K562 (cell line): ENCODE measurements at regions not wholly inside any gene's neighbourhood (a gene's known extent, or its start where the extent isn't known, plus 50 kb on each side); places are given as distances from the start of the nearest gene placed in this dataset.

Experiments used
- ATAC-seq: fragments of 200-7000 bp; cut with Tn5 transposase; 3 replicates; pipeline ENCODE4 v1.9.1; 2020; ENCODE audit warnings: moderate library complexity
- BruUV-seq: library from RNA; stranded (reverse); fragments of 400-500 nt; replicated peaks from 2 replicates; lab custom pipeline; 2021; lab: Mats Ljungman, UMichigan
- CTCF ChIA-PET: fragments of 300-600 bp; formaldehyde crosslinking; extraction: SDS; loops from one replicate; lab custom pipeline; 2021; ENCODE audit warnings: low intra/inter-chr PET ratio; lab: Yijun Ruan, JAX
- POLR2A ChIA-PET: fragments of 300-600, 350-650 bp; sonication (Branson Sonifier 250); formaldehyde crosslinking; extraction: SDS; loops from one replicate; lab custom pipeline; 2021; ENCODE audit warnings: antibody characterized with exemption, inconsistent platforms; lab: Yijun Ruan, JAX
- DNase-seq, 4 experiments: peaks; one replicate each; pipeline versions ENCODE4 v3.0.0 to v3.0.0-alpha.2; 2011 to 2018; ENCODE audit warnings: low spot score in 3 of 4, mixed read lengths in 3 of 4; ENCODE audit errors: extremely low read depth in 1 of 4
- FAIRE-seq: peaks from 2 replicates; lab custom pipeline; 2011; peaks lifted over from hg19 to GRCh38; lab: Jason Lieb, UNC
- H2AFZ ChIP-seq: 2 replicates; pipeline ENCODE4 v1.6.0; 2011; ENCODE audit warnings: low read depth, low read length, control low read depth, inconsistent platforms
- H3K27ac ChIP-seq: fragments of 200-600 bp; 3 replicates; pipeline ENCODE4 v1.8.0; 2011; ENCODE audit warnings: low read depth, mild to moderate bottlenecking, control low read depth, inconsistent platforms, low read length, moderate library complexity, mixed read lengths; ENCODE audit errors: extremely low read depth
- H3K27me3 ChIP-seq, 2 experiments: fragments of 300-600 bp in 1 of 2; 2 replicates in 1 of 2; 3 replicates in 1 of 2; pipeline versions ENCODE4 v1.6.0 to v1.8.0; 2011; ENCODE audit warnings: inconsistent platforms in 2 of 2, low read length in 2 of 2, mild to moderate bottlenecking in 1 of 2, mixed read lengths in 1 of 2, moderate library complexity in 1 of 2; ENCODE audit not compliant: control insufficient read depth in 2 of 2, insufficient read depth in 2 of 2
- H3K36me3 ChIP-seq: fragments of 300-600 bp; 3 replicates; pipeline ENCODE4 v1.8.0; 2011; ENCODE audit warnings: mild to moderate bottlenecking, low read length, inconsistent platforms; ENCODE audit not compliant: control insufficient read depth, insufficient read depth
- H3K4me1 ChIP-seq, 2 experiments: fragments of 200-600 bp in 1 of 2; replicated peaks in 1 of 2; 2 replicates in 1 of 2; 3 replicates in 1 of 2; pipeline versions ENCODE4 v1.5.1 to v1.8.0; 2011; ENCODE audit warnings: inconsistent platforms in 2 of 2, low read length in 2 of 2, mild to moderate bottlenecking in 1 of 2, mixed read lengths in 1 of 2, moderate library complexity in 1 of 2; ENCODE audit not compliant: control insufficient read depth in 2 of 2, insufficient read depth in 2 of 2
- H3K4me2 ChIP-seq: 2 replicates; pipeline ENCODE4 v1.6.1; 2011; ENCODE audit warnings: low read length, control low read depth, inconsistent platforms, mixed read lengths; ENCODE audit not compliant: insufficient read depth
- H3K4me3 ChIP-seq: fragments of 200-600 bp; sonication (generic), shearing (Covaris generic); 2 replicates; pipeline ENCODE4 v1.5.1; 2016; ENCODE audit warnings: control low read depth, inconsistent platforms
- H3K79me2 ChIP-seq: fragments of 200-600 bp; 3 replicates; pipeline ENCODE4 v1.8.0; 2011; ENCODE audit warnings: low read length, inconsistent platforms; ENCODE audit not compliant: control insufficient read depth, insufficient read depth
- H3K9ac ChIP-seq, 2 experiments: 2 replicates each; pipeline versions ENCODE4 v1.6.0 to v1.6.1; 2011; ENCODE audit warnings: low read depth in 2 of 2, low read length in 2 of 2, control low read depth in 1 of 2, inconsistent platforms in 1 of 2, mild to moderate bottlenecking in 1 of 2, mixed read lengths in 1 of 2; ENCODE audit not compliant: insufficient read depth in 1 of 2
- H3K9me1 ChIP-seq: one replicate; pipeline ENCODE4 v1.6.0; 2011; ENCODE audit warnings: inconsistent platforms, mild to moderate bottlenecking, low read length, moderate library complexity; ENCODE audit not compliant: control insufficient read depth, insufficient read depth
- H3K9me3 ChIP-seq: replicated peaks from 2 replicates; pipeline ENCODE4 v1.5.1; 2011; ENCODE audit warnings: low read depth, low read length, inconsistent platforms; ENCODE audit not compliant: control insufficient read depth, insufficient read depth
- H4K20me1 ChIP-seq: replicated peaks from 2 replicates; pipeline ENCODE4 v1.6.1; 2011; ENCODE audit warnings: low read length, inconsistent platforms, mixed read lengths; ENCODE audit not compliant: control insufficient read depth, insufficient read depth
- ARNT ChIP-seq, 2 experiments: fragments of 450-650 bp; IDR thresholded peaks; 2 replicates each; pipeline ENCODE4 v1.6.1; 2016; ENCODE audit warnings: mild to moderate bottlenecking in 1 of 2
- CBX8 ChIP-seq: fragments of 200-600 bp; sonication (generic); IDR thresholded peaks from 2 replicates; pipeline ENCODE4 v1.6.1; 2012; ENCODE audit warnings: borderline replicate concordance, mixed run types, low read depth, mild to moderate bottlenecking, moderate library complexity, mixed read lengths, low read length, control low read depth, inconsistent platforms; ENCODE audit not compliant: poor library complexity, severe bottlenecking; ENCODE audit errors: extremely low read depth
- CEBPB ChIP-seq: fragments of 450-650 bp; IDR thresholded peaks from 2 replicates; pipeline ENCODE4 v1.6.1; 2016; ENCODE audit warnings: missing genetic modification characterization, missing compliant biosample characterization
- DEAF1 ChIP-seq: fragments of 450-650 bp; formaldehyde crosslinking; IDR thresholded peaks from 2 replicates; pipeline ENCODE4 v1.4.0; 2020; ENCODE audit warnings: mild to moderate bottlenecking, moderate library complexity
- ELF1 ChIP-seq: fragments of 200-800 bp; sonication (Bioruptor generic); IDR thresholded peaks from 2 replicates; pipeline ENCODE4 v1.6.1; 2016; ENCODE audit warnings: missing genetic modification characterization, missing compliant biosample characterization
- EP300 ChIP-seq: IDR thresholded peaks from 2 replicates; pipeline ENCODE4 v1.6.1; 2012; ENCODE audit warnings: low read length, improper control_type of control experiment
- HMG20B ChIP-seq: fragments of 250-450 bp; sonication (Bioruptor Pico); IDR thresholded peaks from 2 replicates; pipeline ENCODE4 v1.5.0; 2021; ENCODE audit warnings: mild to moderate bottlenecking
- JUNB ChIP-seq: fragments of 450-650 bp; formaldehyde crosslinking; conservative IDR thresholded peaks from 2 replicates; pipeline ENCODE4 v1.4.0; 2020; ENCODE audit warnings: mild to moderate bottlenecking
- NFE2 ChIP-seq: IDR thresholded peaks from 2 replicates; pipeline ENCODE4 v1.6.1; 2014; ENCODE audit warnings: antibody characterized with exemption, low read depth
- POLR2G ChIP-seq: fragments of 200-400 bp; formaldehyde crosslinking; IDR thresholded peaks from 2 replicates; pipeline ENCODE4 v1.6.1; 2017; ENCODE audit warnings: low read depth, mild to moderate bottlenecking, antibody characterized with exemption, low read length, moderate library complexity
- SMAD2 ChIP-seq: fragments of 150-350 bp; IDR thresholded peaks from 2 replicates; pipeline ENCODE4 v1.6.1; 2014; ENCODE audit warnings: low read depth, mild to moderate bottlenecking, low read length
- TARDBP ChIP-seq: fragments of 450-650 bp; IDR thresholded peaks from 2 replicates; pipeline ENCODE4 v1.6.1; 2016
- ZBTB33 ChIP-seq: sonication (generic); formaldehyde crosslinking; IDR thresholded peaks from 2 replicates; pipeline ENCODE4 v1.8.1; 2023; ENCODE audit warnings: mild to moderate bottlenecking, missing genetic modification reagents
- ZC3H8 ChIP-seq: fragments of 450-650 bp; IDR thresholded peaks from 2 replicates; pipeline ENCODE4 v1.6.1; 2017
- ZFP30 ChIP-seq: fragments of 250-450 bp; sonication (Bioruptor Pico); IDR thresholded peaks from 2 replicates; pipeline ENCODE4 v1.8.0; 2022; ENCODE audit warnings: moderate library complexity, mild to moderate bottlenecking, inconsistent platforms, borderline replicate concordance
- ZNF507 ChIP-seq: conservative IDR thresholded peaks from 2 replicates; pipeline ENCODE4 v1.6.1; 2017; ENCODE audit warnings: missing genetic modification characterization, missing compliant biosample characterization
- WGBS: fragments of 100-300 bp; shearing (Covaris generic); methylation state at CpG from one replicate; pipeline ENCODE4 v1.1.6; 2016; ENCODE audit warnings: low coverage, mixed read lengths; ENCODE audit not compliant: insufficient coverage; ENCODE audit errors: missing lambda C conversion rate; 5-methylcytosine and 5-hydroxymethylcytosine counted together
- in situ Hi-C: fragments of 300-500 bp; cut with MboI; formaldehyde crosslinking; loops from 4 replicates; pipeline ENCODE4 v1.15.0; 2018; ENCODE audit warnings: inconsistent platforms, mixed read lengths
- intact Hi-C: fragments of 100-400 bp; cut with micrococcal nuclease; formaldehyde crosslinking; loops from 2 replicates; pipeline ENCODE4 v1.14.2; 2022

- CTCF ChIA-PET, result no interaction called here
- DNase-seq, result no peak
- in situ Hi-C loops, result no loop called here
- Histone ChIP-seq H3K4me1 (no peaks in the 10 kb centered on the region), H3K36me3 (no peaks in the 10 kb centered on the region), H3K9ac (no peak overlapping the region)
- no peak for TF ChIP-seq ARNT (IDR thresholded peaks at IDR 0.05)
- no peak for TF ChIP-seq TARDBP
- no peak for TF ChIP-seq EP300
- no peak for TF ChIP-seq CEBPB (tag)
- no peak for TF ChIP-seq NFE2
- TF ChIP-seq ZFP30 (CRISPR knock-in tag), result no peak
- TF ChIP-seq HMG20B (CRISPR knock-in tag), result no peak
- TF ChIP-seq JUNB (CRISPR knock-in tag), result no peak
- TF ChIP-seq, all 486 proteins: peak for 0
- H3K9me1 ChIP-seq, result no peaks in the 10 kb centered on the region
- no peak overlapping the region for H2AFZ ChIP-seq
- no TSS peak for BruUV-seq
- POLR2A ChIA-PET, result no interaction called here
- FAIRE-seq, result no peak
- H3K27me3 ChIP-seq, result no peaks in the 10 kb centered on the region
- ATAC-seq, result no peak
- H3K79me2 ChIP-seq, result no peaks in the 10 kb centered on the region
- H3K4me3 ChIP-seq, result no peak overlapping the region
- intact Hi-C loops, result no loop called here
- H4K20me1 ChIP-seq, result no peaks in the 10 kb centered on the region
- H3K27ac ChIP-seq, result no peak overlapping the region
- WGBS, result 5% methylated on average over 2 of the region's 2 CpGs
- no peaks in the 10 kb centered on the region; the same call in 1 of the 2 replicates for H3K9me3 ChIP-seq
- H3K4me2 ChIP-seq, result no peak overlapping the region
These were observed 72.9 kb downstream of the HDGFL1 start for GRCh38 chr6:22642254-22642653.

- H3K4me3 ChIP-seq, result no peak overlapping the region
- ChIA-PET CTCF (no interaction called here), POLR2A (no interaction called here)
- H3K4me1 ChIP-seq, result no peaks in the 10 kb centered on the region
- WGBS, result 4% methylated on average over 10 of the region's 10 CpGs
- H3K36me3 ChIP-seq, result no peaks in the 10 kb centered on the region
- H3K79me2 ChIP-seq, result no peaks in the 10 kb centered on the region
- ATAC-seq (no peak), FAIRE-seq (no peak), DNase-seq (no peak)
- in situ Hi-C loops, result no loop called here
- no peak overlapping the region for H3K9ac ChIP-seq
- H3K4me2 ChIP-seq, result no peak overlapping the region
- H3K9me1 ChIP-seq, result no peaks in the 10 kb centered on the region
- H3K27me3 ChIP-seq, result no peaks in the 10 kb centered on the region
- no peaks in the 10 kb centered on the region for H3K9me3 ChIP-seq
- no peak overlapping the region for H3K27ac ChIP-seq
- BruUV-seq, result no TSS peak
- intact Hi-C loops, result no loop called here
- no peaks in the 10 kb centered on the region for H4K20me1 ChIP-seq
- no peak overlapping the region for H2AFZ ChIP-seq
- no peak for TF ChIP-seq SMAD2
- TF ChIP-seq ZBTB33 (CRISPR knock-in tag), result no peak
- no peak for TF ChIP-seq ZC3H8
- no peak for TF ChIP-seq CBX8
- TF ChIP-seq POLR2G, result no peak
- no peak for TF ChIP-seq ELF1 (tag)
- no peak for TF ChIP-seq DEAF1 (CRISPR knock-in tag)
- TF ChIP-seq ZNF507 (tag), result no peak
These were observed 74.4 kb downstream of the HDGFL1 start for GRCh38 chr6:22643780-22644179.
